Common myeloid progenitor, CD34-positive (primary cell): ENCODE measurements at regions not wholly inside any gene's neighbourhood (a gene's known extent, or its start where the extent isn't known, plus 50 kb on each side); places are given as distances from the start of the nearest gene placed in this dataset.
A peak's percentile ranks its signal among the peaks of the same experiment; 100 is the strongest.

Source experiments
- CTCF ChIA-PET: fragments of 350-600 bp; sonication (Branson Sonifier 250); formaldehyde crosslinking; loops from one replicate; lab custom pipeline; 2021; ENCODE audit warnings: antibody characterized with exemption; lab: Charles Lee
- POLR2A ChIA-PET: fragments of 350-600 bp; sonication (Branson Sonifier 250); formaldehyde crosslinking; loops from one replicate; lab custom pipeline; 2021; ENCODE audit warnings: antibody characterized with exemption; lab: Charles Lee
- DNase-seq, 3 donors: peaks; one replicate each; pipeline versions ENCODE4 v3.0.0 to v3.0.0-alpha.2; 2013
- H3K27ac ChIP-seq, 2 experiments: 1 replicate in 1 of 2; 2 replicates in 1 of 2; pipeline ENCODE4 v1.7.0; 2013; ENCODE audit warnings: inconsistent platforms in 2 of 2, low read length in 2 of 2, mild to moderate bottlenecking in 2 of 2, low read depth in 1 of 2, moderate library complexity in 1 of 2; ENCODE audit not compliant: severe bottlenecking in 2 of 2, insufficient read depth in 1 of 2, poor library complexity in 1 of 2
- H3K27me3 ChIP-seq, 5 experiments: replicated peaks in 2 of 5; 1 replicate in 3 of 5; 2 replicates in 2 of 5; pipeline versions ENCODE4 v1.6.1 to v1.7.0; 2013; ENCODE audit warnings: low read length in 4 of 5, mild to moderate bottlenecking in 2 of 5, moderate library complexity in 2 of 5, inconsistent platforms in 1 of 5; ENCODE audit not compliant: insufficient read depth in 5 of 5, control insufficient read depth in 4 of 5
- H3K36me3 ChIP-seq, 4 experiments: 1 replicate in 2 of 4; 2 replicates in 2 of 4; pipeline versions ENCODE4 v1.6.1 to v1.7.0; 2013; ENCODE audit warnings: low read length in 3 of 4, control low read depth in 1 of 4, mild to moderate bottlenecking in 1 of 4; ENCODE audit not compliant: control insufficient read depth in 4 of 4, insufficient read depth in 4 of 4
- H3K4me1 ChIP-seq, 4 experiments: 1 replicate in 3 of 4; 2 replicates in 1 of 4; pipeline versions ENCODE4 v1.6.1 to v1.7.1; 2013; ENCODE audit warnings: low read length in 3 of 4, mild to moderate bottlenecking in 3 of 4, control low read depth in 1 of 4, inconsistent platforms in 1 of 4, moderate library complexity in 1 of 4; ENCODE audit not compliant: control insufficient read depth in 4 of 4, insufficient read depth in 4 of 4; ENCODE audit errors: control extremely low read depth in 1 of 4
- H3K4me3 ChIP-seq, 7 experiments: 1 replicate in 4 of 7; 2 replicates in 3 of 7; pipeline versions ENCODE4 v1.5.1 to v1.7.0; 2013; ENCODE audit warnings: mild to moderate bottlenecking in 7 of 7, low read length in 6 of 7, moderate library complexity in 6 of 7, inconsistent platforms in 2 of 7, low read depth in 2 of 7, control low read depth in 1 of 7; ENCODE audit not compliant: insufficient read depth in 4 of 7, control insufficient read depth in 1 of 7; ENCODE audit errors: extremely low read depth in 1 of 7
- H3K9me3 ChIP-seq, 5 experiments: 1 replicate in 4 of 5; 2 replicates in 1 of 5; pipeline versions ENCODE4 v1.6.1 to v1.7.1; 2013; ENCODE audit warnings: low read length in 4 of 5, mild to moderate bottlenecking in 2 of 5, inconsistent platforms in 1 of 5, low read depth in 1 of 5, moderate library complexity in 1 of 5; ENCODE audit not compliant: control insufficient read depth in 4 of 5, insufficient read depth in 2 of 5; ENCODE audit errors: control extremely low read depth in 1 of 5
- WGBS: methylation state at CpG from one replicate; pipeline ENCODE4 v1.1.5; 2013; ENCODE audit not compliant: insufficient coverage; 5-methylcytosine and 5-hydroxymethylcytosine counted together

GRCh38 chr2:47301731-47302130, 67.4 kb upstream of the EPCAM start:
- H3K4me3 ChIP-seq: no peak overlapping the region
- H3K27me3 ChIP-seq: no peaks in the 10 kb centered on the region
- no peaks in the 10 kb centered on the region for H3K9me3 ChIP-seq
- ChIA-PET POLR2A (interaction anchor here (0.8 kb wide), 1 partner anchor 461 kb away, joined by 3 read pairs; no protein-coding TSS in a partner anchor), CTCF (interaction anchor here (1.1 to 1.9 kb wide), 5 partner anchors 12 to 313 kb away, joined by 3 to 6 read pairs (median 4); no protein-coding TSS in a partner anchor)
- no peak for DNase-seq
- WGBS: 100% methylated on average over 3 of the region's 4 CpGs
- H3K4me1 ChIP-seq: peaks cover 16 to 49% (median 29%) of the 10 kb centered on the region in 4 experiments
- H3K27ac ChIP-seq: no peak overlapping the region
- H3K36me3 ChIP-seq: no peaks in the 10 kb centered on the region

- Histone ChIP-seq H3K27me3 (no peaks in the 10 kb centered on the region), H3K27ac (no peak overlapping the region), H3K4me1 (peaks cover 16 to 50% (median 29%) of the 10 kb centered on the region in 4 experiments), H3K36me3 (no peaks in the 10 kb centered on the region), H3K9me3 (no peaks in the 10 kb centered on the region), H3K4me3 (peak overlapping the region in 2 of 7 experiments; percentile 14 to 45)
- ChIA-PET POLR2A (interaction anchor here (0.9 kb wide), 1 partner anchor 10 kb away, joined by 3 read pairs; no protein-coding TSS in a partner anchor), CTCF (interaction anchor here (0.8 to 2.2 kb wide), 8 partner anchors 10 to 312 kb away, joined by 3 to 9 read pairs (median 4); no protein-coding TSS in a partner anchor)
- DNase-seq: peak in 2 of 3 donors; percentile 19 to 29
- WGBS: 57% methylated on average over 2 of the region's 3 CpGs
These were observed 67.9 kb upstream of the EPCAM start for GRCh38 chr2:47301277-47301618.

DNA sequence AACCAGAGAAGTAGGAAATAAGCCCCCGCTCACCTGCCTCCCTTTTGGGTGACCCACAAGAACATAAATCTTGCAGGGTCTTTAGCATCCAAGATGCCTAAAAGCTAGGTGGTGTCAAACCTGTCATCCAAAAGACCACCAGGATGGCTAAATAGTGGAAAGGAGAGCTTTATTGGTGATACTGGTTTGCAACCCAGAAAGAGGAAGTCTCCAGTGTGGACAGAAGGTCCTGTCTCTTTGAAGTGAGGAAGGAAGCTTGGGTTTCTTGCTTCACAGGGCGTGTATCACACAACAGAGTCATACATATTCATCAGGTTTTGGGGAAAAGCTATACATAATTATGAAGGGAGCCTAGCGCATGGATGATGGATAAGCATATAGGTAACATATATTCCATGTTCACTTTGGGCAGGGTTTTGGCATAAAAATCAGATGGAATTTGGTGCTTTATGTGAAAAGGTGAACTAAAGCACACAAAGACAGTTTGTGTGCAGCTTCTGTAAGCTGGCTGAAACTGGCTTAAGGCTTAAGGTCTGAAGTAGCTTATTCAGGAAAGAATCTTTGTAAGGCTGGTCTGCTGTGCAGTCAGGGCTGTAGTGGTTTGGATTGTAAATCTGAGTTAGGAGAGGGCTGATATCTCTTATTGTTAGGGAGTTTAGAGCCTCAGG, 68.4 kb upstream of the EPCAM start:
- no peaks in the 10 kb centered on the region for H3K9me3 ChIP-seq
- H3K4me1 ChIP-seq: peaks cover 16 to 54% (median 30%) of the 10 kb centered on the region in 4 experiments
- no peaks in the 10 kb centered on the region for H3K27me3 ChIP-seq
- ChIA-PET CTCF (interaction anchor here (0.6 to 2.2 kb wide), 12 partner anchors 10 to 312 kb away, joined by 3 to 9 read pairs (median 4); no protein-coding TSS in a partner anchor), POLR2A (interaction anchor here (0.6 to 0.9 kb wide), 3 partner anchors 10 to 17 kb away, joined by 3 read pairs; no protein-coding TSS in a partner anchor)
- H3K36me3 ChIP-seq: no peaks in the 10 kb centered on the region
- H3K4me3 ChIP-seq: peak overlapping the region in 3 of 7 experiments; percentile 8 to 45 (median 14)
- no peak overlapping the region for H3K27ac ChIP-seq
- DNase-seq: peak; percentile 54 to 88 (median 79)
- WGBS: 0% methylated on average over 1 of the region's 3 CpGs

- WGBS: no CpG with 5 or more reads among the region's 1 CpG
- no peak for DNase-seq
- peaks cover 16 to 60% (median 33%) of the 10 kb centered on the region in 4 experiments for H3K4me1 ChIP-seq
- CTCF ChIA-PET: interaction anchor here (0.6 to 2.2 kb wide), 8 partner anchors 11 to 311 kb away, joined by 3 to 9 read pairs (median 4); no protein-coding TSS in a partner anchor
- no peaks in the 10 kb centered on the region for H3K9me3 ChIP-seq
- POLR2A ChIA-PET: interaction anchor here (0.6 to 0.9 kb wide), 3 partner anchors 11 to 18 kb away, joined by 3 read pairs; no protein-coding TSS in a partner anchor
- no peak overlapping the region for H3K27ac ChIP-seq
- H3K27me3 ChIP-seq: no peaks in the 10 kb centered on the region
- no peak overlapping the region for H3K4me3 ChIP-seq
- H3K36me3 ChIP-seq: no peaks in the 10 kb centered on the region
These were observed 69.0 kb upstream of the EPCAM start for GRCh38 chr2:47300081-47300480.

GRCh38 chr2:47299555-47299954, 69.6 kb upstream of the EPCAM start:
- Histone ChIP-seq H3K9me3 (no peaks in the 10 kb centered on the region), H3K27ac (no peak overlapping the region), H3K4me1 (peaks cover 16 to 65% (median 36%) of the 10 kb centered on the region in 4 experiments), H3K27me3 (no peaks in the 10 kb centered on the region), H3K36me3 (no peaks in the 10 kb centered on the region), H3K4me3 (no peak overlapping the region)
- ChIA-PET CTCF (interaction anchor here (1.7 to 2.2 kb wide), 3 partner anchors 11 to 36 kb away, joined by 6 to 9 read pairs (median 7); no protein-coding TSS in a partner anchor), POLR2A (interaction anchor here (0.9 kb wide), 1 partner anchor 18 kb away, joined by 3 read pairs; no protein-coding TSS in a partner anchor)
- 91% methylated on average over 5 of the region's 9 CpGs for WGBS
- DNase-seq: peak; percentile 41 to 79 (median 68)

- ChIA-PET POLR2A (no interaction called here), CTCF (no interaction called here)
- H3K27me3 ChIP-seq: no peaks in the 10 kb centered on the region
- DNase-seq: no peak
- WGBS: 81% methylated on average over 3 of the region's 3 CpGs
- no peak overlapping the region for H3K27ac ChIP-seq
- H3K36me3 ChIP-seq: no peaks in the 10 kb centered on the region
- no peak overlapping the region for H3K4me3 ChIP-seq
- H3K4me1 ChIP-seq: peaks cover 21 to 70% (median 39%) of the 10 kb centered on the region in 4 experiments
- no peaks in the 10 kb centered on the region for H3K9me3 ChIP-seq
These were observed 70.3 kb upstream of the EPCAM start for GRCh38 chr2:47298771-47299170.
